H1 (cell line): ENCODE measurements at regions not wholly inside any gene's neighbourhood (a gene's known extent, or its start where the extent isn't known, plus 50 kb on each side); places are given as distances from the start of the nearest gene placed in this dataset.

Experiments used
- CTCF ChIA-PET: fragments of 300-600 bp; sonication (Branson Sonifier 250); formaldehyde crosslinking; loops from one replicate; lab custom pipeline; 2021; ENCODE audit not compliant: partially characterized antibody; lab: Charles Lee
- POLR2A ChIA-PET: fragments of 300-600 bp; sonication (Branson Sonifier 250); formaldehyde crosslinking; loops from one replicate; lab custom pipeline; 2021; ENCODE audit warnings: inconsistent platforms; ENCODE audit not compliant: partially characterized antibody; lab: Charles Lee
- DNase-seq, 2 experiments: peaks; one replicate each; pipeline versions ENCODE4 v3.0.0 to v3.0.0-alpha.2; 2010 to 2022; ENCODE audit warnings: low spot score in 2 of 2, low read depth in 1 of 2, mixed read lengths in 1 of 2
- FAIRE-seq: peaks from 2 replicates; lab custom pipeline; 2011; peaks lifted over from hg19 to GRCh38; lab: Jason Lieb, UNC
- H2AFZ ChIP-seq: 2 replicates; pipeline ENCODE4 v1.8.1; 2012; ENCODE audit warnings: low read length, inconsistent platforms
- H2AK5ac ChIP-seq: 2 replicates; pipeline ENCODE4 v1.6.1; 2013; ENCODE audit warnings: low read depth, low read length
- H2BK120ac ChIP-seq: replicated peaks from 2 replicates; pipeline ENCODE3; 2013; ENCODE audit warnings: low read depth, low read length, inconsistent platforms
- H2BK12ac ChIP-seq: 2 replicates; pipeline ENCODE4 v1.6.1; 2013; ENCODE audit warnings: low read depth, low read length
- H2BK15ac ChIP-seq: 2 replicates; pipeline ENCODE4 v1.6.1; 2013; ENCODE audit warnings: low read length
- H2BK20ac ChIP-seq: 2 replicates; pipeline ENCODE4 v1.6.1; 2013; ENCODE audit warnings: low read length
- H2BK5ac ChIP-seq: 2 replicates; pipeline ENCODE4 v1.6.1; 2013; ENCODE audit warnings: low read depth, low read length
- H3K14ac ChIP-seq: 2 replicates; pipeline ENCODE4 v1.6.1; 2013; ENCODE audit warnings: inconsistent platforms; ENCODE audit not compliant: insufficient read length
- H3K18ac ChIP-seq: 2 replicates; pipeline ENCODE4 v1.6.1; 2013; ENCODE audit warnings: low read length; ENCODE audit errors: extremely low read depth
- H3K23ac ChIP-seq: 2 replicates; pipeline ENCODE4 v1.6.1; 2013; ENCODE audit warnings: inconsistent platforms; ENCODE audit not compliant: insufficient read length
- H3K23me2 ChIP-seq: 2 replicates; pipeline ENCODE4 v1.6.1; 2013; ENCODE audit warnings: low read depth, low read length
- H3K27ac ChIP-seq: 2 replicates; pipeline ENCODE4 v1.6.1; 2011; ENCODE audit warnings: low read depth, low read length, inconsistent platforms
- H3K27me3 ChIP-seq, 4 experiments: replicated peaks in 1 of 4; 1 replicate in 1 of 4; 2 replicates in 3 of 4; pipeline versions ENCODE4 v1.6.1 to v1.8.1; 2011 to 2013; ENCODE audit warnings: low read length in 3 of 4, mild to moderate bottlenecking in 3 of 4, inconsistent platforms in 2 of 4, mixed read lengths in 2 of 4, moderate library complexity in 1 of 4; ENCODE audit not compliant: control insufficient read depth in 3 of 4, insufficient read depth in 3 of 4; ENCODE audit errors: extremely low read depth in 1 of 4
- H3K36me3 ChIP-seq, 4 experiments: 2 replicates each; pipeline versions ENCODE4 v1.6.1 to v1.8.1; 2011 to 2013; ENCODE audit warnings: mild to moderate bottlenecking in 4 of 4, low read length in 3 of 4, moderate library complexity in 2 of 4, control low read depth in 1 of 4, inconsistent platforms in 1 of 4; ENCODE audit not compliant: insufficient read depth in 4 of 4, control insufficient read depth in 2 of 4
- H3K4ac ChIP-seq: replicated peaks from 2 replicates; pipeline ENCODE3; 2013; ENCODE audit warnings: low read length, low read depth, mixed read lengths, inconsistent platforms; ENCODE audit not compliant: insufficient read length
- H3K4me1 ChIP-seq, 4 experiments: replicated peaks in 1 of 4; 1 replicate in 1 of 4; 2 replicates in 3 of 4; pipeline versions ENCODE4 v1.6.1 to v1.8.1; 2011 to 2013; ENCODE audit warnings: low read length in 3 of 4, inconsistent platforms in 2 of 4, mixed read lengths in 1 of 4; ENCODE audit not compliant: insufficient read depth in 4 of 4, control insufficient read depth in 3 of 4
- H3K4me2 ChIP-seq, 2 experiments: 2 replicates each; pipeline versions ENCODE4 v1.6.1 to v1.8.1; 2011 to 2013; ENCODE audit warnings: low read depth in 2 of 2, low read length in 2 of 2, control low read depth in 1 of 2, inconsistent platforms in 1 of 2, mild to moderate bottlenecking in 1 of 2; ENCODE audit not compliant: insufficient read depth in 1 of 2
- H3K4me3 ChIP-seq, 4 experiments: fragments of 200-600, 300-600 bp in 1 of 4; sonication (generic), shearing (Covaris generic), sonication (Bioruptor Twin) in 1 of 4; 2 replicates each; pipeline versions ENCODE4 v1.5.1 to v1.8.1; 2011 to 2016; ENCODE audit warnings: low read length in 4 of 4, low read depth in 3 of 4, control low read depth in 2 of 4, inconsistent platforms in 2 of 4, mild to moderate bottlenecking in 2 of 4, mixed read lengths in 1 of 4, moderate library complexity in 1 of 4; ENCODE audit not compliant: insufficient read depth in 2 of 4; ENCODE audit errors: extremely low read depth in 1 of 4
- H3K56ac ChIP-seq: replicated peaks from 2 replicates; pipeline ENCODE3; 2013; ENCODE audit warnings: low read depth, mild to moderate bottlenecking, mixed read lengths, low read length, inconsistent platforms; ENCODE audit not compliant: insufficient read length
- H3K79me1 ChIP-seq: 2 replicates; pipeline ENCODE4 v1.6.1; 2013; ENCODE audit warnings: low read depth, low read length, control low read depth
- H3K79me2 ChIP-seq, 2 experiments: 2 replicates each; pipeline versions ENCODE4 v1.6.1 to v1.8.1; 2012 to 2013; ENCODE audit warnings: low read length in 2 of 2, mild to moderate bottlenecking in 2 of 2, inconsistent platforms in 1 of 2; ENCODE audit not compliant: insufficient read depth in 2 of 2, control insufficient read depth in 1 of 2
- H3K9ac ChIP-seq, 4 experiments: replicated peaks in 1 of 4; 1 replicate in 1 of 4; 2 replicates in 3 of 4; pipeline versions ENCODE4 v1.6.1 to v1.8.1; 2011 to 2013; ENCODE audit warnings: low read depth in 3 of 4, low read length in 3 of 4, control low read depth in 2 of 4, mild to moderate bottlenecking in 2 of 4, moderate library complexity in 2 of 4, inconsistent platforms in 1 of 4; ENCODE audit errors: extremely low read depth in 1 of 4
- H3K9me3 ChIP-seq, 2 experiments: 2 replicates each; pipeline versions ENCODE4 v1.6.1 to v1.8.1; 2012 to 2013; ENCODE audit warnings: mild to moderate bottlenecking in 2 of 2, moderate library complexity in 2 of 2, control low read depth in 1 of 2, inconsistent platforms in 1 of 2, low read depth in 1 of 2, low read length in 1 of 2, mixed read lengths in 1 of 2; ENCODE audit not compliant: insufficient read depth in 2 of 2
- H4K20me1 ChIP-seq, 2 experiments: replicated peaks in 1 of 2; 2 replicates each; pipeline versions ENCODE3 to v1.8.1; 2011 to 2013; ENCODE audit warnings: inconsistent platforms in 2 of 2, low read length in 2 of 2, mild to moderate bottlenecking in 1 of 2; ENCODE audit not compliant: insufficient read depth in 2 of 2, control insufficient read depth in 1 of 2
- H4K5ac ChIP-seq: 2 replicates; pipeline ENCODE4 v1.6.1; 2013; ENCODE audit warnings: low read length, low read depth, mixed read lengths, inconsistent platforms; ENCODE audit not compliant: insufficient read length
- H4K8ac ChIP-seq: 2 replicates; pipeline ENCODE4 v1.8.0; 2013; ENCODE audit warnings: mild to moderate bottlenecking, moderate library complexity, low read length, inconsistent platforms; ENCODE audit not compliant: insufficient read depth; ENCODE audit errors: extremely low read depth
- H4K91ac ChIP-seq: replicated peaks from 2 replicates; pipeline ENCODE3; 2013; ENCODE audit warnings: low read length, mixed read lengths, inconsistent platforms; ENCODE audit not compliant: insufficient read length
- CBX8 ChIP-seq: fragments of 300-800, 300-1000 bp; sonication (generic); IDR thresholded peaks from 2 replicates; pipeline ENCODE4 v1.7.1; 2016; ENCODE audit warnings: low read depth, low read length, borderline replicate concordance
- MAX ChIP-seq: IDR thresholded peaks from 2 replicates; pipeline ENCODE4 v1.6.1; 2012; ENCODE audit warnings: inconsistent platforms
- WGBS, 2 experiments: shearing (Covaris generic) in 1 of 2; methylation state at CpG; one replicate each; pipeline versions ENCODE4 v1.1.6 to v1.1.7; 2013 to 2015; ENCODE audit warnings: low lambda C conversion rate in 2 of 2, mixed read lengths in 2 of 2, inconsistent platforms in 1 of 2, low coverage in 1 of 2, missing lambda C conversion rate in 1 of 2; ENCODE audit not compliant: insufficient replicate concordance in 2 of 2, insufficient coverage in 1 of 2, insufficient read length in 1 of 2; ENCODE audit errors: extremely low coverage in 1 of 2, missing lambda C conversion rate in 1 of 2; 5-methylcytosine and 5-hydroxymethylcytosine counted together

DNA sequence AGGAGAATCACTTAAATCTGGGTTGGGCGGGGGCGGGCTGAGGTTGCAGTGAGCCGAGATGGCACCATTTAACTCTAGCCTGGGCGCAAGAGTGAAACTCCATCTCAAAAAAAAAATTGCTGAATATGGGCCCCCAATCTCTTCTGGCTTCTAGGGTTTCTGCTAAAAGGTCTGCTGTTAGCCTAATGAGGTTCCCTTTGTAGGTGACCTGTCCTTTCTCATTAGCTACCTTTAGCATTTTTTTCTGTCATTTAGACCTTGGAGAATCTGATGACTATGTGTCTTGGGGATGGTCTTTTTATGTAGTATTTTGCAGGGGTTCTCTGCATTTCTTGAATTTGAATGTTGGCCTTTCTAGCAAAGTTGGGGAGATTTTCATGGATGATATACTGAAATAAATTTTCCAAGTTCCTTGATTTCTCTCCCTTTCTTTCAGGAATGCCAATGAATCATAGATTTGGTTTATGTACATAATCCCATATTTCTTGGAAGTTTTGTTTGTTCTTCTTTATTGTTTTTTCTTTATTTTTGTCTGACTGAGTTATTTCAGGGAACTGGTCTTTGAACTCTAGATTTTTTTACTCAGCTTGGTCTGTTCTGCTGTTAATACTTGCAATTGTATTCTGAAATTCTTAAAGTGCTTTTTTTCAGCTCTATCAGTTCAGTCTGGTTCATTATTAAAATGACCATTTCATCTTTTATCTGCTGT, 181.5 kb downstream of the TTC6 start:
- Histone ChIP-seq H3K4me3 (no peak overlapping the region), H2BK120ac (no peak overlapping the region), H3K14ac (no peak overlapping the region), H4K20me1 (no peaks in the 10 kb centered on the region), H3K79me2 (no peaks in the 10 kb centered on the region), H4K5ac (no peak overlapping the region), H2BK12ac (no peak overlapping the region), H3K27me3 (no peaks in the 10 kb centered on the region), H3K23me2 (no peaks in the 10 kb centered on the region), H3K23ac (no peak overlapping the region), H3K9me3 (no peaks in the 10 kb centered on the region; a peak in 1 of 4 replicates), H2AFZ (no peak overlapping the region), H2BK20ac (no peak overlapping the region), H4K8ac (no peak overlapping the region), H3K27ac (no peak overlapping the region), H3K4me1 (no peaks in the 10 kb centered on the region), H2BK5ac (no peak overlapping the region), H3K18ac (no peak overlapping the region), H3K9ac (no peak overlapping the region), H3K56ac (no peak overlapping the region), H3K79me1 (no peaks in the 10 kb centered on the region), H2AK5ac (no peak overlapping the region), H3K4me2 (no peak overlapping the region), H2BK15ac (no peak overlapping the region), H3K4ac (no peak overlapping the region), H3K36me3 (no peaks in the 10 kb centered on the region), H4K91ac (no peak overlapping the region)
- POLR2A ChIA-PET = no interaction called here
- FAIRE-seq (no peak), DNase-seq (no peak)
- 87% methylated on average over 4 of the region's 4 CpGs; no CpG with 5 or more reads in 1 of the 2 experiments for WGBS, 2 experiments
- CTCF ChIA-PET = no interaction called here
- no peak for TF ChIP-seq CBX8
- no peak for TF ChIP-seq MAX
